HG02763 (cell line): ENCODE measurements at regions not wholly inside any gene's neighbourhood (a gene's known extent, or its start where the extent isn't known, plus 50 kb on each side); places are given as distances from the start of the nearest gene placed in this dataset.

Experiments
- ATAC-seq: cut with Tn5 transposase; IDR thresholded peaks from one replicate; pipeline ENCODE4 v1.9.1; 2021; ENCODE audit warnings: mild to moderate bottlenecking, moderate library complexity; ENCODE audit not compliant: unreplicated experiment

GRCh38 chr13:84542348-84542747 lies 660.1 kb upstream of the SLITRK1 start:
- ATAC-seq, result no peak

GRCh38 chr13:84536906-84537305 lies 654.6 kb upstream of the SLITRK1 start:
- ATAC-seq, result no peak

- no peak for ATAC-seq
Observed at GRCh38 chr13:84528408-84529070, 646.3 kb upstream of the SLITRK1 start.

- ATAC-seq, result no peak
Observed at GRCh38 chr13:84525865-84526264, 643.6 kb upstream of the SLITRK1 start.

GRCh38 chr13:84524586-84524985 lies 642.3 kb upstream of the SLITRK1 start:
- no peak for ATAC-seq

- ATAC-seq, result no peak
Observed at GRCh38 chr13:84500016-84500415, 617.7 kb upstream of the SLITRK1 start.

- no peak for ATAC-seq
Observed at GRCh38 chr13:84497613-84498012, 615.3 kb upstream of the SLITRK1 start.

- no peak for ATAC-seq
Observed at GRCh38 chr13:84491952-84492351, 609.7 kb upstream of the SLITRK1 start.

GRCh38 chr13:84487752-84488151 lies 605.5 kb upstream of the SLITRK1 start:
- ATAC-seq, result no peak

GRCh38 chr13:84481958-84482357 lies 599.7 kb upstream of the SLITRK1 start:
- no peak for ATAC-seq

- no peak for ATAC-seq
Observed at GRCh38 chr13:84479656-84480055, 597.4 kb upstream of the SLITRK1 start.

- no peak for ATAC-seq
Observed at GRCh38 chr13:84470528-84470927, 588.3 kb upstream of the SLITRK1 start.

- ATAC-seq, result no peak
Observed at GRCh38 chr13:84466461-84466860, 584.2 kb upstream of the SLITRK1 start.

GRCh38 chr13:84460989-84461388 lies 578.7 kb upstream of the SLITRK1 start:
- ATAC-seq, result no peak

GRCh38 chr13:84455143-84455905 lies 573.0 kb upstream of the SLITRK1 start:
- no peak for ATAC-seq

- ATAC-seq, result no peak
Observed at GRCh38 chr13:84447640-84447978, 565.3 kb upstream of the SLITRK1 start.

- no peak for ATAC-seq
Observed at GRCh38 chr13:84446972-84447639, 564.8 kb upstream of the SLITRK1 start.

GRCh38 chr13:84445776-84446175 lies 563.5 kb upstream of the SLITRK1 start:
- no peak for ATAC-seq

GRCh38 chr13:84443463-84443862 lies 561.2 kb upstream of the SLITRK1 start:
- ATAC-seq, result no peak

GRCh38 chr13:84439108-84439507 lies 556.8 kb upstream of the SLITRK1 start:
- no peak for ATAC-seq

- no peak for ATAC-seq
Observed at GRCh38 chr13:84433024-84433423, 550.8 kb upstream of the SLITRK1 start.

- no peak for ATAC-seq
Observed at GRCh38 chr13:84431646-84432045, 549.4 kb upstream of the SLITRK1 start.
